ENCODE measurements at regions not wholly inside any gene's neighbourhood (a gene's known extent, or its start where the extent isn't known, plus 50 kb on each side); places are given as distances from the start of the nearest gene placed in this dataset.

DNA sequence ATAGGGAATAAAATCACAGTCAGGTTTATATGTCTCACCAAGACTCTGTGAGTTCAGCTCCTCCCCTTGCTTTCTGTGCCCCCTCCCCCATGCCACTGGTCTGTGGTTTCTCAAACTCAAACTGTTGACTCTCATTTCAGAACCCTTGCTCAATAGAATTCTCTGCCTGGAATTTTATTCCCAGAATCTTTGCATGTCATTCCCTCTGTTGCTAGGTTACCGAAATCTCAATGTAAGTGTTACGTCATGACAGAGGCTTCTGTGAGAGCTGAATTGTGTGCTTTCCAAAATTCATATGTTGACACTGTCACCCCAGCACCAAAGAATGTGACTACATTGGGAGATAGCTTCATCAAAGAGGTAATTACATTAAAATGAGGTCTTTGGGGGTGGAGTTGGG lies 1938.8 kb downstream of the TP53TG3F start:
- TF ChIP-seq POLR2AphosphoS5 (IDR thresholded peaks at IDR 0.05) (no peak), POLR2A (IDR thresholded peaks at IDR 0.05) (no peak)
